A549 (cell line): ENCODE measurements at regions not wholly inside any gene's neighbourhood (a gene's known extent, or its start where the extent isn't known, plus 50 kb on each side); places are given as distances from the start of the nearest gene placed in this dataset.

Source experiments
- ATAC-seq, 2 experiments: fragments of 200-7000 bp in 1 of 2; fragments of >200 bp in 1 of 2; cut with Nextera tagmentation in 1 of 2; cut with Tn5 transposase in 1 of 2; 3 replicates each; pipeline versions ENCODE4 v1.8.0 to v1.9.1; 2018 to 2020; ENCODE audit warnings: mild to moderate bottlenecking in 1 of 2, moderate library complexity in 1 of 2
- CTCF ChIA-PET: fragments of 300-600 bp; sonication (Branson Sonifier 250); formaldehyde crosslinking; extraction: SDS; loops from one replicate; lab custom pipeline; 2021; ENCODE audit warnings: antibody characterized with exemption, inconsistent platforms; lab: Yijun Ruan, JAX
- POLR2A ChIA-PET: fragments of 350-600 bp; formaldehyde crosslinking; extraction: SDS; loops from one replicate; lab custom pipeline; 2021; ENCODE audit warnings: antibody characterized with exemption, inconsistent platforms; lab: Yijun Ruan, JAX
- DNase-seq, 2 experiments: peaks; one replicate each; pipeline versions ENCODE4 v3.0.0 to v3.0.0-alpha.2; 2011 to 2016; ENCODE audit warnings: low read depth in 1 of 2, low spot score in 1 of 2
- FAIRE-seq: peaks from 2 replicates; lab custom pipeline; 2011; peaks lifted over from hg19 to GRCh38; lab: Jason Lieb, UNC
- H3K27ac ChIP-seq, 2 experiments: fragments of >200 bp; sonication (Bioruptor Twin); formaldehyde crosslinking; 3 replicates each; pipeline ENCODE4 v1.5.1; 2016 to 2017
- H3K4me1 ChIP-seq: fragments of >200 bp; sonication (Bioruptor Twin); formaldehyde crosslinking; 3 replicates; pipeline ENCODE4 v1.6.1; 2016
- H3K4me2 ChIP-seq: fragments of >200 bp; sonication (Bioruptor Twin); formaldehyde crosslinking; 3 replicates; pipeline ENCODE4 v1.6.1; 2016
- H3K4me3 ChIP-seq: fragments of >200 bp; sonication (Bioruptor Twin); formaldehyde crosslinking; 3 replicates; pipeline ENCODE4 v1.5.1; 2016
- H3K9me3 ChIP-seq: fragments of >200 bp; sonication (Bioruptor Twin); formaldehyde crosslinking; 3 replicates; pipeline ENCODE4 v1.6.1; 2016
- BHLHE40 ChIP-seq: IDR thresholded peaks from 2 replicates; pipeline ENCODE4 v1.6.1; 2012; ENCODE audit warnings: low read depth, low read length, inconsistent platforms
- CBX2 ChIP-seq: fragments of 200-600 bp; sonication (generic); IDR thresholded peaks from 2 replicates; pipeline ENCODE4 v1.6.1; 2016; ENCODE audit warnings: low read depth, mild to moderate bottlenecking, borderline replicate concordance
- CEBPB ChIP-seq, 2 experiments: fragments of >200 bp in 1 of 2; sonication (Bioruptor Twin) in 1 of 2; formaldehyde crosslinking in 1 of 2; IDR thresholded peaks; 2 replicates each; pipeline ENCODE4 v1.6.1; 2012 to 2016
- CHD2 ChIP-seq: fragments of 150-350 bp; IDR thresholded peaks from 2 replicates; pipeline ENCODE4 v1.6.1; 2014; ENCODE audit warnings: low read length; ENCODE audit not compliant: partially characterized antibody
- CHD4 ChIP-seq: fragments of 200-600 bp; sonication (generic); IDR thresholded peaks from 2 replicates; pipeline ENCODE4 v1.6.1; 2016; ENCODE audit warnings: antibody characterized with exemption, mild to moderate bottlenecking, borderline replicate concordance
- EHF ChIP-seq: fragments of 250-450 bp; sonication (Bioruptor Pico); IDR thresholded peaks from 2 replicates; pipeline ENCODE4 v1.5.0; 2020; ENCODE audit warnings: mild to moderate bottlenecking
- EHMT2 ChIP-seq: fragments of 200-600 bp; sonication (generic); IDR thresholded peaks from 2 replicates; pipeline ENCODE4 v1.6.1; 2016; ENCODE audit warnings: antibody characterized with exemption, low read depth, mild to moderate bottlenecking, moderate library complexity
- ESRRA ChIP-seq: fragments of 150-350 bp; IDR thresholded peaks from 2 replicates; pipeline ENCODE4 v1.6.1; 2014; ENCODE audit warnings: mild to moderate bottlenecking, low read length, borderline replicate concordance
- FOSL2 ChIP-seq, 2 experiments: fragments of 450-650 bp in 1 of 2; fragments of >200 bp in 1 of 2; sonication (Bioruptor Twin) in 1 of 2; formaldehyde crosslinking; IDR thresholded peaks; 2 replicates each; pipeline versions ENCODE4 v1.5.0 to v1.6.1; 2016 to 2020; ENCODE audit warnings: mild to moderate bottlenecking in 1 of 2, moderate library complexity in 1 of 2
- GATA3 ChIP-seq: IDR thresholded peaks from 2 replicates; pipeline ENCODE4 v1.6.1; 2012; ENCODE audit warnings: borderline replicate concordance
- HDAC2 ChIP-seq: fragments of 200-600 bp; sonication (generic); IDR thresholded peaks from 2 replicates; pipeline ENCODE4 v1.6.1; 2016
- HES2 ChIP-seq: fragments of >200 bp; sonication (Bioruptor Twin); formaldehyde crosslinking; IDR thresholded peaks from 2 replicates; pipeline ENCODE4 v1.6.1; 2016
- HEYL ChIP-seq: fragments of 250-450 bp; sonication (Bioruptor Pico); IDR thresholded peaks from 2 replicates; pipeline ENCODE4 v1.8.0; 2021; ENCODE audit warnings: mild to moderate bottlenecking, moderate library complexity
- HMGXB4 ChIP-seq: fragments of 250-450 bp; sonication (Bioruptor Pico); IDR thresholded peaks from 2 replicates; pipeline ENCODE4 v1.5.0; 2021; ENCODE audit warnings: mild to moderate bottlenecking, moderate library complexity, borderline replicate concordance
- HOXA7 ChIP-seq: fragments of 250-450 bp; sonication (Bioruptor Pico); IDR thresholded peaks from 2 replicates; pipeline ENCODE4 v1.5.0; 2020; ENCODE audit warnings: mild to moderate bottlenecking, moderate library complexity
- HOXB13 ChIP-seq: fragments of 250-450 bp; sonication (Bioruptor Pico); IDR thresholded peaks from 2 replicates; pipeline ENCODE4 v1.5.0; 2020; ENCODE audit warnings: low read depth, mild to moderate bottlenecking, moderate library complexity
- HOXB5 ChIP-seq: fragments of 250-450 bp; sonication (Bioruptor Pico); IDR thresholded peaks from 2 replicates; pipeline ENCODE4 v1.5.0; 2020; ENCODE audit warnings: mild to moderate bottlenecking, moderate library complexity
- JUNB ChIP-seq: fragments of >200 bp; sonication (Bioruptor Twin); formaldehyde crosslinking; IDR thresholded peaks from 2 replicates; pipeline ENCODE4 v1.6.1; 2016
- KDM1A ChIP-seq: fragments of 200-600 bp; sonication (generic); IDR thresholded peaks from 2 replicates; pipeline ENCODE4 v1.6.1; 2016; ENCODE audit warnings: low read depth, mild to moderate bottlenecking
- KDM5A ChIP-seq: fragments of 200-600 bp; sonication (generic); IDR thresholded peaks from 2 replicates; pipeline ENCODE4 v1.6.1; 2016; ENCODE audit warnings: antibody characterized with exemption, mild to moderate bottlenecking
- MAFK ChIP-seq: fragments of 450-650 bp; IDR thresholded peaks from 2 replicates; pipeline ENCODE4 v1.6.1; 2014; ENCODE audit not compliant: partially characterized antibody
- MAZ ChIP-seq: fragments of 150-350 bp; IDR thresholded peaks from 2 replicates; pipeline ENCODE4 v1.6.1; 2014; ENCODE audit warnings: antibody characterized with exemption, low read depth, low read length, borderline replicate concordance
- NFE2L2 ChIP-seq: fragments of 150-350 bp; conservative IDR thresholded peaks from 2 replicates; pipeline ENCODE4 v1.6.1; 2014; ENCODE audit warnings: low read length
- NR3C1 ChIP-seq: fragments of >200 bp; sonication (Bioruptor Twin); formaldehyde crosslinking; IDR thresholded peaks from 3 replicates; pipeline ENCODE4 v1.6.1; 2017
- POLR2A ChIP-seq: IDR thresholded peaks from 2 replicates; pipeline ENCODE4 v1.6.1; 2012; ENCODE audit warnings: mild to moderate bottlenecking, low read length
- RNF2 ChIP-seq: fragments of 200-600 bp; sonication (generic); IDR thresholded peaks from 2 replicates; pipeline ENCODE4 v1.6.1; 2016; ENCODE audit warnings: low read depth, mild to moderate bottlenecking, antibody characterized with exemption, moderate library complexity, borderline replicate concordance
- SMC3 ChIP-seq: fragments of >200 bp; sonication (Bioruptor Twin); formaldehyde crosslinking; IDR thresholded peaks from 3 replicates; pipeline ENCODE4 v1.6.1; 2018; ENCODE audit warnings: inconsistent platforms
- TP53 ChIP-seq: fragments of 250-450 bp; sonication (Bioruptor Pico); IDR thresholded peaks from 2 replicates; pipeline ENCODE4 v1.5.0; 2021; ENCODE audit warnings: mild to moderate bottlenecking, moderate library complexity
- ZFP36 ChIP-seq: fragments of 450-650 bp; IDR thresholded peaks from 2 replicates; pipeline ENCODE4 v1.6.1; 2014; ENCODE audit warnings: borderline replicate concordance; ENCODE audit not compliant: partially characterized antibody
- WGBS: methylation state at CpG from one replicate; pipeline ENCODE4 v1.1.6; 2017; ENCODE audit errors: missing lambda C conversion rate; 5-methylcytosine and 5-hydroxymethylcytosine counted together
- TF ChIP-seq, protein P1 (sequence below): IDR thresholded peaks from 2 replicates; pipeline ENCODE4 v1.6.1; 2012; ENCODE audit warnings: low read depth, borderline replicate concordance
- TF ChIP-seq, protein P2 (sequence below): fragments of 150-350 bp; IDR thresholded peaks from 2 replicates; pipeline ENCODE4 v1.6.1; 2014; ENCODE audit warnings: low read depth, mild to moderate bottlenecking, low read length
- TF ChIP-seq, protein P3 (sequence below): fragments of >200 bp; sonication (Bioruptor Twin); formaldehyde crosslinking; IDR thresholded peaks from 3 replicates; pipeline ENCODE4 v1.6.1; 2016
- TF ChIP-seq, protein P4 (sequence below): fragments of 250-450 bp; sonication (Bioruptor Pico); IDR thresholded peaks from 2 replicates; pipeline ENCODE4 v1.5.0; 2020; ENCODE audit warnings: low read depth, mild to moderate bottlenecking, moderate library complexity

GRCh38 chr4:100082852-100083251 lies 107.4 kb downstream of the DDIT4L start:
- DNase-seq (no peak), ATAC-seq (no peak), FAIRE-seq (no peak)
- no peak overlapping the region for H3K4me2 ChIP-seq
- H3K4me3 ChIP-seq, result no peak overlapping the region
- WGBS, result 6% methylated on average over 1 of the region's 1 CpG
- POLR2A ChIA-PET, result no interaction called here
- H3K27ac ChIP-seq, result no peak overlapping the region
- CTCF ChIA-PET, result interaction anchor here (1.4 to 3.8 kb wide), 2 partner anchors 10 to 13 kb away, joined by 7 to 12 read pairs; no protein-coding TSS in a partner anchor
- H3K9me3 ChIP-seq, result no peaks in the 10 kb centered on the region
- no peak for TF ChIP-seq HOXB13 (CRISPR knock-in tag)
- no peak for TF ChIP-seq CBX2
- no peak for TF ChIP-seq KDM1A
- no peak for TF ChIP-seq RNF2
- no peak for TF ChIP-seq POLR2A
- no peak for TF ChIP-seq HMGXB4 (CRISPR knock-in tag)
- TF ChIP-seq, all 56 proteins: peak for 0
- H3K4me1 ChIP-seq, result no peaks in the 10 kb centered on the region

- ATAC-seq, result no peak
- DNase-seq, result no peak
Observed at GRCh38 chr4:100081491-100081890, 108.8 kb downstream of the DDIT4L start.

DNA sequence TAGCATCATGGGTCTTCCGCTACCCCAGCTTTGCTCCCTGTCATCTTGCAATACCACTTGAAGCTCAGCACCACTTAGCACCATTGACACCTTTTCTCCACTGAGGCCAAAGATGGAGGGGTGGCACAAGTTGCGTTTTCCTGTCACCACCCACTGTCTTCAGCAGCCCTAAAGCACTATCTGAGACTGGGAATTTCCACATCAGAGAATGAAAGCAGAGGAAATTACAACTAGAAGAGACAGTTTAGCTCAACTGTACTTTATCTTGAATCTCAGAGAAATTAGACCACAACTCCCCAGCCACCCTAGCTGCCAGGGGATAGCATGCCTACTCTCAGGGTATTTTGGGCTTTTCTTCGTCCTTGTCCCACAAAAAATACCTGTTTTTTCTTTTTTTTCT lies 111.0 kb downstream of the DDIT4L start:
- H3K4me1 ChIP-seq, result no peaks in the 10 kb centered on the region
- 40% methylated on average over 3 of the region's 3 CpGs for WGBS
- H3K27ac ChIP-seq, result no peak overlapping the region
- ATAC-seq (no peak), DNase-seq (no peak), FAIRE-seq (no peak)
- ChIA-PET POLR2A (no interaction called here), CTCF (interaction anchor here (1.0 to 2.3 kb wide), 2 partner anchors 14 to 15 kb away, joined by 3 to 11 read pairs; no protein-coding TSS in a partner anchor)
- no peak overlapping the region for H3K4me3 ChIP-seq
- no peak overlapping the region for H3K4me2 ChIP-seq
- H3K9me3 ChIP-seq, result no peaks in the 10 kb centered on the region
- no peak for TF ChIP-seq MAZ
- no peak for TF ChIP-seq KDM5A
- TF ChIP-seq KDM1A, result no peak
- TF ChIP-seq EHF (CRISPR knock-in tag), result no peak
- TF ChIP-seq EHMT2, result no peak
- no peak for TF ChIP-seq CHD2
- TF ChIP-seq NR3C1, result no peak
- no peak for TF ChIP-seq BHLHE40
- no peak for TF ChIP-seq MAFK
- TF ChIP-seq, protein P1, sequence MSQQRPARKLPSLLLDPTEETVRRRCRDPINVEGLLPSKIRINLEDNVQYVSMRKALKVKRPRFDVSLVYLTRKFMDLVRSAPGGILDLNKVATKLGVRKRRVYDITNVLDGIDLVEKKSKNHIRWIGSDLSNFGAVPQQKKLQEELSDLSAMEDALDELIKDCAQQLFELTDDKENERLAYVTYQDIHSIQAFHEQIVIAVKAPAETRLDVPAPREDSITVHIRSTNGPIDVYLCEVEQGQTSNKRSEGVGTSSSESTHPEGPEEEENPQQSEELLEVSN, result no peak
- TF ChIP-seq CHD4, result no peak
- no peak for TF ChIP-seq NFE2L2
- TF ChIP-seq, protein P2, sequence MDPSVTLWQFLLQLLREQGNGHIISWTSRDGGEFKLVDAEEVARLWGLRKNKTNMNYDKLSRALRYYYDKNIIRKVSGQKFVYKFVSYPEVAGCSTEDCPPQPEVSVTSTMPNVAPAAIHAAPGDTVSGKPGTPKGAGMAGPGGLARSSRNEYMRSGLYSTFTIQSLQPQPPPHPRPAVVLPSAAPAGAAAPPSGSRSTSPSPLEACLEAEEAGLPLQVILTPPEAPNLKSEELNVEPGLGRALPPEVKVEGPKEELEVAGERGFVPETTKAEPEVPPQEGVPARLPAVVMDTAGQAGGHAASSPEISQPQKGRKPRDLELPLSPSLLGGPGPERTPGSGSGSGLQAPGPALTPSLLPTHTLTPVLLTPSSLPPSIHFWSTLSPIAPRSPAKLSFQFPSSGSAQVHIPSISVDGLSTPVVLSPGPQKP, result no peak

More at GRCh38 chr4:100081491-100081890, 108.8 kb downstream of the DDIT4L start:
- TF ChIP-seq HES2 (no peak), FOSL2 (IDR thresholded peaks at IDR 0.05) (no peak), FOSL2 (CRISPR knock-in tag; IDR thresholded peaks at IDR 0.05) (no peak), RNF2 (no peak), SMC3 (no peak), HEYL (CRISPR knock-in tag) (no peak), CBX2 (no peak), TP53 (CRISPR knock-in tag) (no peak), GATA3 (no peak), ESRRA (no peak), HOXB5 (no peak), HOXA7 (CRISPR knock-in tag) (no peak), EHMT2 (no peak), JUNB (no peak), HDAC2 (no peak), NR3C1 (no peak), CEBPB (IDR thresholded peaks at IDR 0.05) (no peak), ZFP36 (no peak)
- TF ChIP-seq, protein P3, sequence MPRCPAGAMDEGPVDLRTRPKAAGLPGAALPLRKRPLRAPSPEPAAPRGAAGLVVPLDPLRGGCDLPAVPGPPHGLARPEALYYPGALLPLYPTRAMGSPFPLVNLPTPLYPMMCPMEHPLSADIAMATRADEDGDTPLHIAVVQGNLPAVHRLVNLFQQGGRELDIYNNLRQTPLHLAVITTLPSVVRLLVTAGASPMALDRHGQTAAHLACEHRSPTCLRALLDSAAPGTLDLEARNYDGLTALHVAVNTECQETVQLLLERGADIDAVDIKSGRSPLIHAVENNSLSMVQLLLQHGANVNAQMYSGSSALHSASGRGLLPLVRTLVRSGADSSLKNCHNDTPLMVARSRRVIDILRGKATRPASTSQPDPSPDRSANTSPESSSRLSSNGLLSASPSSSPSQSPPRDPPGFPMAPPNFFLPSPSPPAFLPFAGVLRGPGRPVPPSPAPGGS, result no peak
- TF ChIP-seq, protein P4, sequence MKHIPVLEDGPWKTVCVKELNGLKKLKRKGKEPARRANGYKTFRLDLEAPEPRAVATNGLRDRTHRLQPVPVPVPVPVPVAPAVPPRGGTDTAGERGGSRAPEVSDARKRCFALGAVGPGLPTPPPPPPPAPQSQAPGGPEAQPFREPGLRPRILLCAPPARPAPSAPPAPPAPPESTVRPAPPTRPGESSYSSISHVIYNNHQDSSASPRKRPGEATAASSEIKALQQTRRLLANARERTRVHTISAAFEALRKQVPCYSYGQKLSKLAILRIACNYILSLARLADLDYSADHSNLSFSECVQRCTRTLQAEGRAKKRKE (CRISPR knock-in tag), result no peak
- WGBS, result 14% methylated on average over 1 of the region's 1 CpG
- H3K27ac ChIP-seq, result no peak overlapping the region
- FAIRE-seq, result no peak
- no peaks in the 10 kb centered on the region for H3K9me3 ChIP-seq
- no peak overlapping the region for H3K4me2 ChIP-seq
- ChIA-PET CTCF (interaction anchor here (1.6 kb wide), 1 partner anchor 12 kb away, joined by 6 read pairs; no protein-coding TSS in a partner anchor), POLR2A (no interaction called here)
- H3K4me1 ChIP-seq, result no peaks in the 10 kb centered on the region
- H3K4me3 ChIP-seq, result no peak overlapping the region
